ENCODE measurements at regions not wholly inside any gene's neighbourhood (a gene's known extent, or its start where the extent isn't known, plus 50 kb on each side); places are given as distances from the start of the nearest gene placed in this dataset.

GRCh38 chr10:78774999-78775711 lies 293.6 kb upstream of the ZMIZ1 start:
- peak; percentile 52 for DNase-seq (ENCODE audit: low spot score)

- DNase-seq (ENCODE audit: low spot score), result no peak
Observed at GRCh38 chr10:78775891-78776290, 292.9 kb upstream of the ZMIZ1 start.

- DNase-seq (ENCODE audit: low spot score), result no peak
Observed at GRCh38 chr10:78776756-78777155, 292.0 kb upstream of the ZMIZ1 start.

- no peak for DNase-seq (ENCODE audit: low spot score)
Observed at GRCh38 chr10:78777466-78777865, 291.3 kb upstream of the ZMIZ1 start.

- no peak for DNase-seq (ENCODE audit: low spot score)
Observed at GRCh38 chr10:78777867-78778266, 290.9 kb upstream of the ZMIZ1 start.

GRCh38 chr10:78778444-78779338 lies 290.1 kb upstream of the ZMIZ1 start:
- DNase-seq (ENCODE audit: low spot score), result peak; percentile 37

- DNase-seq (ENCODE audit: low spot score), result no peak
Observed at GRCh38 chr10:78779339-78779955, 289.3 kb upstream of the ZMIZ1 start.

GRCh38 chr10:78780551-78780961 lies 288.2 kb upstream of the ZMIZ1 start:
- no peak for DNase-seq (ENCODE audit: low spot score)

- no peak for DNase-seq (ENCODE audit: low spot score)
Observed at GRCh38 chr10:78781251-78781913, 287.4 kb upstream of the ZMIZ1 start.

- DNase-seq (ENCODE audit: low spot score), result no peak
Observed at GRCh38 chr10:78781991-78782390, 286.8 kb upstream of the ZMIZ1 start.

- DNase-seq (ENCODE audit: low spot score), result no peak
Observed at GRCh38 chr10:78782441-78782840, 286.3 kb upstream of the ZMIZ1 start.

- no peak for DNase-seq (ENCODE audit: low spot score)
Observed at GRCh38 chr10:78783753-78784152, 285.0 kb upstream of the ZMIZ1 start.

- no peak for DNase-seq (ENCODE audit: low spot score)
Observed at GRCh38 chr10:78784546-78784945, 284.2 kb upstream of the ZMIZ1 start.

GRCh38 chr10:78785066-78785465 lies 283.7 kb upstream of the ZMIZ1 start:
- no peak for DNase-seq (ENCODE audit: low spot score)

GRCh38 chr10:78785991-78786390 lies 282.8 kb upstream of the ZMIZ1 start:
- no peak for DNase-seq (ENCODE audit: low spot score)

GRCh38 chr10:78787125-78787524 lies 281.6 kb upstream of the ZMIZ1 start:
- no peak for DNase-seq (ENCODE audit: low spot score)

- no peak for DNase-seq (ENCODE audit: low spot score)
Observed at GRCh38 chr10:78794736-78795455, 273.9 kb upstream of the ZMIZ1 start.

- DNase-seq (ENCODE audit: low spot score), result no peak
Observed at GRCh38 chr10:78798976-78799730, 269.6 kb upstream of the ZMIZ1 start.

GRCh38 chr10:78800006-78800405 lies 268.8 kb upstream of the ZMIZ1 start:
- DNase-seq (ENCODE audit: low spot score), result no peak

GRCh38 chr10:78800535-78801320 lies 268.0 kb upstream of the ZMIZ1 start:
- DNase-seq (ENCODE audit: low spot score), result no peak

Measured in HuH-7 (cell line).